GM12891 (cell line): ENCODE measurements at regions not wholly inside any gene's neighbourhood (a gene's known extent, or its start where the extent isn't known, plus 50 kb on each side); places are given as distances from the start of the nearest gene placed in this dataset.
"Not testable (repeated sequence)": the region's sequence is repeated elsewhere in the genome, so short reads cannot be mapped to it uniquely, and the experiment has no call there.

Experiments
- PAX5 ChIP-seq: IDR thresholded peaks from 2 replicates; pipeline ENCODE4 v1.6.1; 2011; ENCODE audit warnings: low read length, moderate library complexity, mild to moderate bottlenecking; ENCODE audit not compliant: insufficient read depth, severe bottlenecking
- POLR2A ChIP-seq: IDR thresholded peaks from 2 replicates; pipeline ENCODE4 v1.6.1; 2011; ENCODE audit warnings: low read depth, low read length, control low read depth
- POLR2AphosphoS5 ChIP-seq: IDR thresholded peaks from 2 replicates; pipeline ENCODE4 v1.6.1; 2011; ENCODE audit warnings: low read depth, low read length, control low read depth
- POU2F2 ChIP-seq: IDR thresholded peaks from 2 replicates; pipeline ENCODE4 v1.6.1; 2011; ENCODE audit warnings: low read depth, mild to moderate bottlenecking, control low read depth, low read length, moderate library complexity
- SPI1 ChIP-seq: IDR thresholded peaks from 2 replicates; pipeline ENCODE4 v1.6.1; 2011; ENCODE audit warnings: low read depth, low read length, control low read depth
- TAF1 ChIP-seq: IDR thresholded peaks from 2 replicates; pipeline ENCODE4 v1.6.1; 2011; ENCODE audit warnings: low read depth, low read length, control low read depth

DNA sequence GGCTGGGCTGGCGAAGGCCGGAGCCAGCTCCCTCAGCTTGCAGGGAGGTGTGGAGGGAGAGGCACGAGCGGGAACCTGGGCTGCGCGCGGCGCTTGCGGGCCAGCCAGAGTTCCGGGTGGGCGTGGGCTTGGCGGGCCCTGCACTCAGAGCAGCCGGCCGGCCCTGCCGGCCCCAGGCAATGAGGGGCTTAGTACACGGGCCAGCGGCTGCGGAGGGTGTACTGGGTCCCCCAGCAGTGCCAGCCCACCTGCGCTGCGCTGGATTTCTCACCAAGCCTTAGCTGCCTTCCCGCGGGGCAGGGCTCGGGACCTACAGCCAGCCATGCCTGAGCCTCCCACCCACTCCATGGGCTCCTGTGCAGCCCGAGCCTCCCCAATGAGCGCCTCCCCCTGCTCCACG lies 1021.4 kb downstream of the PLA2G4A start:
- not testable (repeated sequence) for TF ChIP-seq POLR2A, TAF1, POLR2AphosphoS5, PAX5, SPI1, POU2F2
